Keratinocyte (primary cell): ENCODE measurements at regions not wholly inside any gene's neighbourhood (a gene's known extent, or its start where the extent isn't known, plus 50 kb on each side); places are given as distances from the start of the nearest gene placed in this dataset.
"Not testable (repeated sequence)": the region's sequence is repeated elsewhere in the genome, so short reads cannot be mapped to it uniquely, and the experiment has no call there.

Experiments
- DNase-seq: peaks from one replicate; pipeline ENCODE4 v3.0.0-alpha.2; 2011; ENCODE audit warnings: low read depth, missing footprints, low spot score
- FAIRE-seq: peaks from 2 replicates; lab custom pipeline; 2011; peaks lifted over from hg19 to GRCh38; lab: Jason Lieb, UNC
- H2AFZ ChIP-seq: 2 replicates; pipeline ENCODE4 v1.6.0; 2012; ENCODE audit warnings: low read length, control low read depth, inconsistent platforms; ENCODE audit not compliant: control insufficient read depth
- H3K27ac ChIP-seq: 2 replicates; pipeline ENCODE4 v1.5.1; 2011; ENCODE audit warnings: low read length; ENCODE audit not compliant: control insufficient read depth, insufficient read depth
- H3K27me3 ChIP-seq: 3 replicates; pipeline ENCODE4 v1.6.0; 2011; ENCODE audit warnings: low read length; ENCODE audit not compliant: control insufficient read depth, insufficient read depth; ENCODE audit errors: extremely low read depth
- H3K36me3 ChIP-seq, 2 experiments: 2 replicates in 1 of 2; 3 replicates in 1 of 2; pipeline ENCODE4 v1.5.1; 2011; ENCODE audit warnings: low read length in 2 of 2, mild to moderate bottlenecking in 1 of 2; ENCODE audit not compliant: control insufficient read depth in 2 of 2, insufficient read depth in 2 of 2; ENCODE audit errors: extremely low read depth in 1 of 2
- H3K4me1 ChIP-seq: 3 replicates; pipeline ENCODE4 v1.5.1; 2011; ENCODE audit warnings: low read length; ENCODE audit not compliant: control insufficient read depth, insufficient read depth; ENCODE audit errors: extremely low read depth
- H3K4me2 ChIP-seq: 3 replicates; pipeline ENCODE4 v1.6.0; 2011; ENCODE audit warnings: low read depth, low read length; ENCODE audit not compliant: control insufficient read depth, insufficient read depth; ENCODE audit errors: extremely low read depth
- H3K4me3 ChIP-seq, 3 experiments: fragments of 200-600 bp in 1 of 3; sonication (generic) in 1 of 3; 2 replicates in 2 of 3; 3 replicates in 1 of 3; pipeline ENCODE4 v1.5.1; 2011 to 2016; ENCODE audit warnings: low read length in 3 of 3, mild to moderate bottlenecking in 3 of 3, control low read depth in 2 of 3, inconsistent platforms in 1 of 3, low read depth in 1 of 3, mixed read lengths in 1 of 3, mixed run types in 1 of 3, moderate library complexity in 1 of 3; ENCODE audit not compliant: control insufficient read depth in 2 of 3, insufficient read depth in 2 of 3; ENCODE audit errors: extremely low read depth in 1 of 3
- H3K79me2 ChIP-seq: 2 replicates; pipeline ENCODE4 v1.6.0; 2012; ENCODE audit warnings: low read length; ENCODE audit not compliant: control insufficient read depth, insufficient read depth
- H3K9ac ChIP-seq: 3 replicates; pipeline ENCODE4 v1.6.0; 2011; ENCODE audit warnings: low read length; ENCODE audit not compliant: control insufficient read depth, insufficient read depth; ENCODE audit errors: extremely low read depth
- H3K9me1 ChIP-seq: 3 replicates; pipeline ENCODE4 v1.6.0; 2011; ENCODE audit warnings: low read length; ENCODE audit not compliant: control insufficient read depth, insufficient read depth; ENCODE audit errors: extremely low read depth
- H3K9me3 ChIP-seq: 2 replicates; pipeline ENCODE4 v1.5.1; 2012; ENCODE audit warnings: low read depth, low read length; ENCODE audit not compliant: control insufficient read depth
- H4K20me1 ChIP-seq: 3 replicates; pipeline ENCODE4 v1.6.0; 2011; ENCODE audit warnings: low read length; ENCODE audit not compliant: control insufficient read depth, insufficient read depth; ENCODE audit errors: extremely low read depth
- EZH2 ChIP-seq: IDR thresholded peaks from one replicate; pipeline ENCODE4 v1.6.1; 2012; ENCODE audit warnings: inconsistent platforms, mild to moderate bottlenecking, low read length, moderate library complexity
- dilution Hi-C: fragments of 300-500 bp; cut with MboI; formaldehyde crosslinking; loops from one replicate; pipeline ENCODE4 v1.7.0; 2020; ENCODE audit warnings: low sequenced_read_pairs; ENCODE audit not compliant: extremely low pct_ligation_motif_present
- TF ChIP-seq, protein P1 (sequence below), 3 experiments: IDR thresholded peaks in 1 of 3; conservative IDR thresholded peaks in 1 of 3; optimal IDR thresholded peaks in 1 of 3; 2 replicates in 2 of 3; 3 replicates in 1 of 3; pipeline versions ENCODE3 to v1.5.1; 2011; ENCODE audit warnings: low read length in 3 of 3, mild to moderate bottlenecking in 3 of 3, moderate library complexity in 2 of 3, control low read depth in 1 of 3, inconsistent platforms in 1 of 3; ENCODE audit not compliant: insufficient read depth in 2 of 3; ENCODE audit errors: extremely low read depth in 1 of 3

- peak overlapping the region; percentile 55 for H3K27ac ChIP-seq
- dilution Hi-C loops: no loop called here
- H3K9ac ChIP-seq: no peak overlapping the region
- H3K36me3 ChIP-seq: no peaks in the 10 kb centered on the region
- no peak overlapping the region for H3K4me3 ChIP-seq
- peaks cover 9% of the 10 kb centered on the region for H3K4me1 ChIP-seq
- peak; percentile 44 for DNase-seq
- TF ChIP-seq, protein P1, sequence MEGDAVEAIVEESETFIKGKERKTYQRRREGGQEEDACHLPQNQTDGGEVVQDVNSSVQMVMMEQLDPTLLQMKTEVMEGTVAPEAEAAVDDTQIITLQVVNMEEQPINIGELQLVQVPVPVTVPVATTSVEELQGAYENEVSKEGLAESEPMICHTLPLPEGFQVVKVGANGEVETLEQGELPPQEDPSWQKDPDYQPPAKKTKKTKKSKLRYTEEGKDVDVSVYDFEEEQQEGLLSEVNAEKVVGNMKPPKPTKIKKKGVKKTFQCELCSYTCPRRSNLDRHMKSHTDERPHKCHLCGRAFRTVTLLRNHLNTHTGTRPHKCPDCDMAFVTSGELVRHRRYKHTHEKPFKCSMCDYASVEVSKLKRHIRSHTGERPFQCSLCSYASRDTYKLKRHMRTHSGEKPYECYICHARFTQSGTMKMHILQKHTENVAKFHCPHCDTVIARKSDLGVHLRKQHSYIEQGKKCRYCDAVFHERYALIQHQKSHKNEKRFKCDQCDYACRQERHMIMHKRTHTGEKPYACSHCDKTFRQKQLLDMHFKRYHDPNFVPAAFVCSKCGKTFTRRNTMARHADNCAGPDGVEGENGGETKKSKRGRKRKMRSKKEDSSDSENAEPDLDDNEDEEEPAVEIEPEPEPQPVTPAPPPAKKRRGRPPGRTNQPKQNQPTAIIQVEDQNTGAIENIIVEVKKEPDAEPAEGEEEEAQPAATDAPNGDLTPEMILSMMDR (optimal IDR thresholded peaks at IDR 0.05 in 1 of 3, IDR thresholded peaks at IDR 0.05 in 1 of 3, conservative IDR thresholded peaks at IDR 0.05 in 1 of 3; ENCODE audit: extremely low read depth in 1 of 3, insufficient read depth in 2 of 3, low read length in 3 of 3): no peak
- no peak for TF ChIP-seq EZH2
- H3K79me2 ChIP-seq: no peaks in the 10 kb centered on the region
- H3K9me3 ChIP-seq: no peaks in the 10 kb centered on the region
- no peaks in the 10 kb centered on the region for H3K27me3 ChIP-seq
- FAIRE-seq: peak; percentile 94
- H3K9me1 ChIP-seq: no peaks in the 10 kb centered on the region
- peak overlapping the region; percentile 20 for H3K4me2 ChIP-seq
- peak overlapping the region; percentile 71 for H2AFZ ChIP-seq
- no peaks in the 10 kb centered on the region for H4K20me1 ChIP-seq
Measured at GRCh38 chr11:95412074-95412473, 181.1 kb upstream of the SESN3 start.

GRCh38 chr11:95410707-95411106 lies 179.7 kb upstream of the SESN3 start:
- H3K9ac ChIP-seq, H3K4me1 ChIP-seq, H3K9me1 ChIP-seq, H3K9me3 ChIP-seq, H3K4me2 ChIP-seq, H3K27ac ChIP-seq, H3K36me3 ChIP-seq, FAIRE-seq, H2AFZ ChIP-seq, H4K20me1 ChIP-seq, H3K79me2 ChIP-seq, dilution Hi-C loops, H3K27me3 ChIP-seq, H3K4me3 ChIP-seq, DNase-seq: not testable (repeated sequence)

DNA sequence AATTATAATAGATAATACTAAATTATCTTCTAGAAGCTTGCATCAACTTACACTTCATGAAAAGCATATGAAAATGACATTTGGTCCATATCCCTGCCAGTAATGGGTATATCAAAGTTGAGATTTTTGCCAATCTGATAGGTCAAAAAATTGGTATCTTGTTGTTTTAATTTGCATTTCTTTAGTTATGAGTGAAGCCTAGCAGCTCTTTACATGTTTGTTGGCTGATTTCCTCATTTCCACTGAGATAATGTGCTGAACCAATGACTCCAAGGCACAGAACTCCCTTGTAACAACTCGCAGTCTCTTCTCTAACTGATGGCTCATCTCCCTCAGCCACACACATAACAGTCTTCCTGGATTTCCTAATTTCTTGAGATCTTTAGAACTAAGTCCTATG lies 175.3 kb upstream of the SESN3 start:
- DNase-seq (no peak), FAIRE-seq (no peak)
- H3K4me1 ChIP-seq: no peaks in the 10 kb centered on the region
- H3K4me3 ChIP-seq: no peak overlapping the region
- H3K27me3 ChIP-seq: no peaks in the 10 kb centered on the region
- dilution Hi-C loops: no loop called here
- no peaks in the 10 kb centered on the region for H3K36me3 ChIP-seq
- no peak overlapping the region for H3K27ac ChIP-seq
- no peaks in the 10 kb centered on the region for H3K9me3 ChIP-seq
- H2AFZ ChIP-seq: no peak overlapping the region
- TF ChIP-seq EZH2: no peak
- TF ChIP-seq, protein P1 (optimal IDR thresholded peaks at IDR 0.05 in 1 of 3, IDR thresholded peaks at IDR 0.05 in 1 of 3, conservative IDR thresholded peaks at IDR 0.05 in 1 of 3; ENCODE audit: extremely low read depth in 1 of 3, insufficient read depth in 2 of 3, low read length in 3 of 3): no peak
- no peaks in the 10 kb centered on the region for H4K20me1 ChIP-seq
- no peaks in the 10 kb centered on the region for H3K79me2 ChIP-seq
- H3K9me1 ChIP-seq: no peaks in the 10 kb centered on the region
- no peak overlapping the region for H3K9ac ChIP-seq
- no peak overlapping the region for H3K4me2 ChIP-seq
